ENCODE measurements at regions not wholly inside any gene's neighbourhood (a gene's known extent, or its start where the extent isn't known, plus 50 kb on each side); places are given as distances from the start of the nearest gene placed in this dataset.
A peak's percentile ranks its signal among the peaks of the same experiment; 100 is the strongest.
"Not testable (repeated sequence)": the region's sequence is repeated elsewhere in the genome, so short reads cannot be mapped to it uniquely, and the experiment has no call there.

DNA sequence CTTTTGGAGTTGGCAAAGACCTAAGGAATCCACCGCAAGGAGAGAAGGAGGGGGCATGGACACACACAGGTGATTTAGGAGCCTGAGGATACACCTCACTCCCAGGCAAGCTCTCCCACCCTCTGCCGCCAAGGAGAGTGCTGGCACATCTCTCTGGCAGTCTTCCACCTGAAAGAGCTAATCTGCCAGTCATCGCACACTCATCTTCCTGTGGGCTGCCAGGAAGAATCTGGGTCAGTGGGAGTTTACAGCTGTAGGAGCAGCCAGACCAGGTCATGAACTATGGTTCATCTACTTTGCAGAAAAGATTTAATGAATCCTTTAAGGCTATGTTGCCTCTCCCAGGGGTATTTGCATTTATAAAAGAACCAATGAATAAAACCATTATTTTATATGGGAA, 170.6 kb upstream of the TSC22D2 start:
- Mint-ChIP-seq H3K4me3 (no peak overlapping the region), H3K36me3 (ENCODE audit: low read depth) (no peaks in the 10 kb centered on the region), H3K27ac (no peak overlapping the region), H3K27me3 (peaks cover 8% of the 10 kb centered on the region), H3K4me1 (no peaks in the 10 kb centered on the region), H3K9me3 (no peaks in the 10 kb centered on the region)
- DNase-seq: no peak
- ChIA-PET CTCF (no interaction called here), POLR2A (no interaction called here)

DNA sequence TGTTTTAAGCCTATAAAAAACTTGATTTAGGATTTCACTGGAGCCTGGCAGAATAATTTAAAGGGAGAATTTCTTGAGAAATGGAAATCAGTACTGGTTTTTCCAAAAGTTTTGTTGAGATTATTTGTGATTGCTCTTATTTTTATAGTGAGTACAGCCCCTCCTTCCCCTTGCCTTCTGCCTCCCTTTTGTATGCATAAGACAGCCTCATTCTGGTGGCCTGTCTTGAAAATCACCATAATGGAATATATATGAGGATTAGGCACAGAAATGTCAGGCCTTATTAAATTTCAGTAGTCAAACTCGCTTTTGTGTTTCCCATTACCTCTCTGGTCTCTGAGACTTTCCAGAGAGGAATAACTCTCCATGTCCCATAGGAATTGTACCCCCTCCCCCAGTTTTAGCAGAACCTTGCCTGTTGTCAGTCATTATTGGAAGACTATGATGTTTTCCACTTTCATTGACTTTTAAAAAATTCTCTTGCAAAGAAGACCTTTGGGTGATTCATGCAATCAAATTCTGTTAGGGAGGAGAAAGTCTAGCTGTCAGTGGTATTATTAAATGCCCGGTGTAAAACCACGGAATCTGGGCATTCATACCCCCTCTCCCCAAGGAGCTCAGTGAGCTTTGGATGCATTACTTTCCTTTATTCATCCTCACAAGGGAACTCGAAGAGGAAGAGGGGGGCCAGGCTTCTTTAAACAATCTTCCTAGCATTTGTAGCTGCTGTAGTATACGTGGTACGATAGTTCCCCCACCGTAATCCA, 171.6 kb upstream of the TSC22D2 start:
- CTCF ChIA-PET: no interaction called here
- Mint-ChIP-seq H3K36me3 (ENCODE audit: low read depth) (no peaks in the 10 kb centered on the region), H3K9me3 (no peaks in the 10 kb centered on the region), H3K27me3 (peaks cover 8% of the 10 kb centered on the region), H3K4me3 (no peak overlapping the region), H3K4me1 (no peaks in the 10 kb centered on the region), H3K27ac (no peak overlapping the region)
- POLR2A ChIA-PET: no interaction called here
- DNase-seq: no peak

DNA sequence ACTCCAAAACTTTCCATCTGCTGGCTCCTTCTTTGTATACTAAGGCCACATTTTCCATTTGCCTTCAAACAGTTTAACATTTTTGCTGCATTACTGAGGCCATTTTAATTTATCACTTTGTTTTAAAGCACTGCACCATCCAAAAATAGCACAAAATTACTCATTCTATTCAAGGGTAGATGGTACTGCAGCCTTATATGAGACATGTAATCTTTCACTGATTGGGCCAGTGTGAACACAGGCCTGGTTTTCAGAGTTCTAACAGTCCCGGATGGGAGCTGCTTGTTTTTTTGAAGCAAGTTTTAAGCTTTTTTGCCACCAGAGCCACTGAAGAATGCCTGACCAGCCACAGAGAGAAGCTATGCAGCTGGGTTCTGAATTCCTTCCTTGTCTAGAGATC, 172.3 kb upstream of the TSC22D2 start:
- Mint-ChIP-seq H3K9me3 (no peaks in the 10 kb centered on the region), H3K27ac (no peak overlapping the region), H3K4me3 (no peak overlapping the region), H3K27me3 (peaks cover 8% of the 10 kb centered on the region), H3K4me1 (no peaks in the 10 kb centered on the region), H3K36me3 (ENCODE audit: low read depth) (no peaks in the 10 kb centered on the region)
- no peak for DNase-seq
- ChIA-PET CTCF (no interaction called here), POLR2A (no interaction called here)

DNA sequence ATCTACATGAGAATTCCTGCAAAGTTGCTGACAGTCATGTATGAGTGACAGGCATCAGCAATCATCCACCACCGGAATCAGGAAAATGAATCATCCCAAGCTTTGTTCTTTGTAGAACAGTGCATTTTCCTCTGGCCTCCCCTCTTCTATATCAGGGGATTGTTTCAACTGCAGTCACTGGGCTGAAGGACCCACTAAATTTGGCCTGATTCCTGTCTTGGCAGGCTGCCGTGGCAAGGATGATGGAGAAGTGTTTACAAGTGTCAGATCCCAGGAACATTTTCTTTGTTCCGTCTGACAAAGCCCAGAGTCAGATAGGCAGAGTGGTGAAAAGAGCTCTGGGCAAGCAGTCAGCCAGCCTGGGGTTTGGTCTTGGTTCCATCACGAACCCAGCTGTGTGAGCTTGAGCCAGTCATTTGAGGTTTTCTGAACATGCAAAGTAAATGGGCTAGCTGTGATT, 175.1 kb upstream of the TSC22D2 start:
- POLR2A ChIA-PET: no interaction called here
- no peak overlapping the region for H3K27ac Mint-ChIP-seq
- H3K4me1 Mint-ChIP-seq: no peaks in the 10 kb centered on the region
- no peak for DNase-seq
- no peaks in the 10 kb centered on the region for H3K36me3 Mint-ChIP-seq (ENCODE audit: low read depth)
- no peak overlapping the region for H3K4me3 Mint-ChIP-seq
- no peaks in the 10 kb centered on the region for H3K9me3 Mint-ChIP-seq
- CTCF ChIA-PET: no interaction called here
- peaks cover 8% of the 10 kb centered on the region for H3K27me3 Mint-ChIP-seq

DNA sequence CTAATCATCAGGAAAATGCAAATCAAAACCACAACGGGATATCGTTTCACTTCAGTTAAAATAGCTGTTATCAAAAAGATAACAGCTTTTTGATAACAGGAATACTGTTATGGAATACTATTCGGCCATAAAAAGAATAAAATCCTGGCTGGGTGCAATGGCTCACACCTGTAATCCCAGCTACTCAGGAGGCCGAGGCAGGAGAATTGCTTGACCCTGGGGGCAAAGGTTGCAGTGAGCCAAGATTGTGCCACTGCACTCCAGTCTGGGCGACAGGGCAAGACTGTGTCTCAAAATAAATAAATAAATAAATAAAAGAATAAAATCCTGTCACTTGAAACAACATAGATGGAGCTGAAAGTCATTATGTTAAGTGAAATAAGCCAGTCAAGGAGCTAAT, 178.1 kb upstream of the TSC22D2 start:
- Mint-ChIP-seq H3K27ac (no peak overlapping the region), H3K4me3 (no peak overlapping the region), H3K4me1 (no peaks in the 10 kb centered on the region), H3K27me3 (peaks cover 12% of the 10 kb centered on the region), H3K36me3 (ENCODE audit: low read depth) (no peaks in the 10 kb centered on the region), H3K9me3 (no peaks in the 10 kb centered on the region)
- DNase-seq: no peak
- ChIA-PET POLR2A (no interaction called here), CTCF (interaction anchor here (1.2 to 2.2 kb wide), 2 partner anchors 10 to 265 kb away, joined by 3 to 10 read pairs; no protein-coding TSS in a partner anchor)

DNA sequence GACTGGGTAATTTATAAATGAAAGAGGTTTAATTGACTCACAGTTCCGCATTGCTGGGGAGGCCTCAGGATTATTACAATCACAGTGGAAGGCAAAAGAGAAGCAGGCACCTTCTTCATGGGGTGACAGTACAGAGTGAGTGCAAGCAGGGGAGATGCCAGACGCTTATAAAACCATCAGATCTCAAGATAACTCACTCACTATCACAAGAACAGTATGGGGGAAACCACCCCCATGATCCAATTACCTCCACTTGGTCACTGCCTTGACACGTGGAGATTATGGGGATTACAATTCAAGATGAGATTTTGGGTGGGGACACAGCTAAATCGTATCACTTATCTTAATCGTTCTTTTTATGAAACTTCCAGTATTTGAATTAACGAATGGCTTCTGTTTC, 179.5 kb upstream of the TSC22D2 start:
- H3K4me1 Mint-ChIP-seq; H3K36me3 Mint-ChIP-seq (ENCODE audit: low read depth); H3K9me3 Mint-ChIP-seq; DNase-seq; POLR2A ChIA-PET; H3K27ac Mint-ChIP-seq; H3K4me3 Mint-ChIP-seq: not testable (repeated sequence)
- peaks cover 14% of the 10 kb centered on the region for H3K27me3 Mint-ChIP-seq
- CTCF ChIA-PET: interaction anchor here (1.9 to 2.2 kb wide), 2 partner anchors 8 to 11 kb away, joined by 4 to 10 read pairs; no protein-coding TSS in a partner anchor

DNA sequence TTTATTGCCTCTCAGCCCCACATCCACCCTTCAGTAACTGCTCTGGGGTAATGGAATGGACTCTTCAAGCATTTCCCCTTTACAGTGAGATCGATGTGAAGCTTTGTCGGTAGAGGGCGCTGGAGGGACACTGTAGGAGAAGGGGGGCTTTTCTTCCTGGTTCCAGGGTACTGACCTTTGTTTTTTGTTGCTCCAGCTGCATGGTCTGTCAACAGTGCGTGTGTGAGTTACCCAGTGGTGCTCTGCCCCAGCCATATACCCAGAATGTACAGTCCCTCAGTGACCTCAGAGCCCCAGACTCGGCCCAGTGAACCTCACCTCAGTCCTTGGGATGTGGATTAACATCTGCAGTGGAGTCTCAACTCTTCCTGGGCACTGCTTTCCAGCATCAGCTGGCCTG, 180.3 kb upstream of the TSC22D2 start:
- peak; percentile 36 for DNase-seq

DNA sequence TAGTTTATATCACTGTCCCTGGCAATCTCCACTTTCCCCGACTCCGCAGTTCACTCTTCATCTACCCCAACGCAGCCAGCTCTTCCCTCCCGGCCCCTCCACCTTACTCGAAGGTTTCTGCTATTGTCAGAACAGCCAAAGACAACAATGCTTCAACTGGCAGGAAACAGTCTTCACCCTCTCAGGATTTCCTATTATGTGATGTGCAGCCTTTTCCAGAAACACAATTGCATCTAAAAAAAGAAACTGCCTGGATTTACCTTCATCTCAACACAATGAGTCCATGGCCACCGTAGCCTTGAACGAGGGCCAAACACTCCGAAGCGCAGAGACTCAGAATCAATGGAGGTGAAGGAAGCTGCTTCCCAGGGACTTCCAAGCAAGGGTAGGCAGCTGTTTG, 182.1 kb upstream of the TSC22D2 start:
- Mint-ChIP-seq H3K27ac (no peak overlapping the region), H3K27me3 (peaks cover 31% of the 10 kb centered on the region), H3K4me1 (peaks cover 2% of the 10 kb centered on the region), H3K9me3 (no peaks in the 10 kb centered on the region), H3K4me3 (no peak overlapping the region), H3K36me3 (ENCODE audit: low read depth) (no peaks in the 10 kb centered on the region)
- no peak for DNase-seq
- POLR2A ChIA-PET: no interaction called here
- CTCF ChIA-PET: interaction anchor here (0.7 to 1.1 kb wide), 2 partner anchors 157 to 316 kb away, joined by 3 read pairs; no protein-coding TSS in a partner anchor

More for the DNA sequence above, 180.3 kb upstream of the TSC22D2 start:
- H3K36me3 Mint-ChIP-seq (ENCODE audit: low read depth): no peaks in the 10 kb centered on the region
- H3K27ac Mint-ChIP-seq: no peak overlapping the region
- no peak overlapping the region for H3K4me3 Mint-ChIP-seq
- no peaks in the 10 kb centered on the region for H3K9me3 Mint-ChIP-seq
- POLR2A ChIA-PET: no interaction called here
- H3K27me3 Mint-ChIP-seq: peaks cover 17% of the 10 kb centered on the region
- CTCF ChIA-PET: interaction anchor here (1.0 to 1.9 kb wide), 3 partner anchors 12 to 267 kb away, joined by 3 to 5 read pairs (median 4); no protein-coding TSS in a partner anchor
- H3K4me1 Mint-ChIP-seq: no peaks in the 10 kb centered on the region

DNA sequence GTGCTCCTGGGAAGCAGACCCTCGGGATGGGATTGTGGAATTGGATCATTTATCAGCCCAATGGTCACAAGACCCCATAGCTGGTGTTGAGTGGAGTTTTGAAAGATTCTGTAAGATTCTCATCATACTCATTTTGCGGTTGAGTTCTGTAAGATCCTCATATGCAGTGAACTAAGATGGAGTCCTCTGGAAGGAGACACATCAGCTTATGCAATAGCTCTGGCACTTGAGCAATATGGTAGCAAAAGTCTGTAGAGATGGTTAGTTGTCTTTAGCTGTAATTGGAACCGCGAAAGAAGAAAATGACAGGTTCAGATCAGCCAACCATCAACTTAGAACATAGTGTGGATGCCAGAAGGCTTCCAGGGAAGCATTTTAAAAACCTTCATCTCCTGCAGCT, 184.5 kb upstream of the TSC22D2 start:
- no peak for DNase-seq
- POLR2A ChIA-PET: no interaction called here
- H3K27me3 Mint-ChIP-seq: peaks cover 33% of the 10 kb centered on the region

DNA sequence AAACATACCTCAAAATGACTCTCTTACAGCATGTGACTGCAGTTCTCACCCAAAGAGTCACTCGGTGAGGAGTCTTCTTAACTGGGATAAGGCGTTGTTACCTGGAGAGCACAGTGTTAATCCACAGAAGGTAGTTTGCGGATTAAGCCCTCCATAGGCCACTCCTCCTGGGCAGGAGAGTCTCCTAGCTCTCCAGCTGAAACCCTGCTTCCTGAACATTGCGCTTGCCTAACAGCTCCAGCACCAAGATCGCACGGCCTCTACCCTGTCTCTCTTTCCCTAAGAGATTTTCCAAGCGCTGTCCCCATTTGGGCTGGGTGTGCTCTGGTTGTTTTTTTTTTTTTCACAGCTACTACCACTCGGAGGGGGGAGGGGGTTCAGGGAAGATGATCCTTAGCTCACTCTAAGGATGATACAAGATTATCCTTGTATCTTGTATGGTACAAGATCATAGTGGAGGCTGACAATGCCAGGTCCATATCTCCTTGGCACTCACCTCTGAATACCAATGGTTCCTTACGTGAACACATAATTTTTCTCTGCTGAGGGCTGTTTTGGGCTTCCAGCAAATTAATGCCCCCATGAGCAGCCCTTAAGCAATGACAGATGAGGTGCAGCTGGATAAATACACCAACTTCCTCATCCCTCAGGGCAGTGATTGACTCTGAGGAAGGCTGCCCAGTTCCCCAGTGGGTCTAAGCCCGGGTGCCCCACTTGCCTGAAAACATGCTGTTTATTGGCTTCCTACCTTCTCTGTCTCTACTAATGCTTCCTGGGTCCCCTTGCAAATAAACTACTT, 185.2 kb upstream of the TSC22D2 start:
- Mint-ChIP-seq H3K36me3 (ENCODE audit: low read depth) (no peaks in the 10 kb centered on the region), H3K27me3 (peaks cover 33% of the 10 kb centered on the region), H3K4me1 (peaks cover 2% of the 10 kb centered on the region), H3K4me3 (no peak overlapping the region), H3K9me3 (no peaks in the 10 kb centered on the region), H3K27ac (no peak overlapping the region)
- ChIA-PET POLR2A (no interaction called here), CTCF (interaction anchor here (0.7 to 1.4 kb wide), 5 partner anchors 11 to 287 kb away, joined by 3 to 5 read pairs (median 3); no protein-coding TSS in a partner anchor)
- DNase-seq: no peak

More for the DNA sequence above, 184.5 kb upstream of the TSC22D2 start:
- CTCF ChIA-PET: interaction anchor here (0.8 to 1.4 kb wide), 4 partner anchors 11 to 287 kb away, joined by 3 to 5 read pairs (median 3); no protein-coding TSS in a partner anchor
- Mint-ChIP-seq H3K9me3 (no peaks in the 10 kb centered on the region), H3K4me1 (peaks cover 2% of the 10 kb centered on the region), H3K36me3 (ENCODE audit: low read depth) (no peaks in the 10 kb centered on the region), H3K4me3 (no peak overlapping the region), H3K27ac (no peak overlapping the region)

DNA sequence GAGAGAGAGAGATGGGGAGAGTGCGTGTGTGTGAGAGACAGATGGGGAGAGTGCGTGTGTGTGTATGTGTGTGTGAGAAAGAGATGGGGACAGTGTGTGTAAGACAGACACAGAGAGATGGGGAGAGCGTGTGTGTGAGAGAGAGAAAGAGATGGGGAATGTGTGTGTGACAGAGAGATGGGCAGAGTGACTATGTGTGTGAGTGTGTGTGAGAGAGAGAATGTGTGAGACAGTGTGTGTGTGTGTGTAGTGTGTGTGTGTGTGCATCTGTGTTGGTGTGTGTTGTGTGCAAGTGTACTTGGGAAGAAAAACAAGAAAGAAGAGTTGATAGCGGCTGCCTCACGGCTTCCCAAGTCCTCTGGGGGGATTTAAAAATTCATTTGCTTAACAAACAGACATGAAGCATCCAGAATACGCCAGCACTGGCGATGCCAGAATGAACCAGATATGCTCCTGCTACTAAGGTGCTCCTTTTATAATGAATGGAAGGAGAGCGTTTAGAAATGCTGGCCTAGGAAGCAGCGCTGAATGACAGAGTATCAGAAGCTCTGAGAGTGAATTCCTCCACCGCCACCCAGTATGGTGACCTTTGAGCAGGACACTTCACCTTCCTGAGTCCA, 186.1 kb upstream of the TSC22D2 start:
- ChIA-PET POLR2A (no interaction called here), CTCF (interaction anchor here (1.3 to 1.4 kb wide), 2 partner anchors 10 to 286 kb away, joined by 3 to 5 read pairs; no protein-coding TSS in a partner anchor)
- Mint-ChIP-seq H3K4me1 (peaks cover 2% of the 10 kb centered on the region), H3K4me3 (no peak overlapping the region), H3K9me3 (no peaks in the 10 kb centered on the region), H3K36me3 (ENCODE audit: low read depth) (no peaks in the 10 kb centered on the region), H3K27ac (no peak overlapping the region), H3K27me3 (peaks cover 33% of the 10 kb centered on the region)
- no peak for DNase-seq

DNA sequence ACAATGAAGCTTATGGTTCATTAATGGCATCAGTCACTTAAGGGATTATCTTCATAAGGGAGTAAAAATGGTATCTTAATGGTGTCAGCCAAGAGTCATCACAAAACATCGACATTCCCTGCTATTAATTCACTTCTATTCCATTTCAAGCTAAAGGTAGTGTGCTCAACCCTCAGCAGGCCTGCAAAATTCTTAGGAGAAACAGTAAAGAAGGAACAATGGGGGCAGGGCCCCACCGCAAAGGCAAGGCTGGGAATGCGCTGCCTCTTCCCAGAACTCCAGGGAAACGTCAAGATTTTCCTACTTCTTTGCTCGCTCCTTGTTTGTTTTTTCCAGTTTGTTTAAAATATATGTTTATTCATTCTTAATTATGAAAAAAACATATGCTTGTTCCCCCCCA, 187.3 kb upstream of the TSC22D2 start:
- no peak for DNase-seq
- H3K36me3 Mint-ChIP-seq (ENCODE audit: low read depth): no peaks in the 10 kb centered on the region
- no peaks in the 10 kb centered on the region for H3K9me3 Mint-ChIP-seq
- CTCF ChIA-PET: interaction anchor here (0.9 to 1.9 kb wide), 6 partner anchors 9 to 283 kb away, joined by 3 to 10 read pairs (median 4); no protein-coding TSS in a partner anchor
- H3K27ac Mint-ChIP-seq: no peak overlapping the region
- POLR2A ChIA-PET: no interaction called here
- H3K4me3 Mint-ChIP-seq: no peak overlapping the region
- peaks cover 28% of the 10 kb centered on the region for H3K27me3 Mint-ChIP-seq
- peaks cover 2% of the 10 kb centered on the region for H3K4me1 Mint-ChIP-seq

DNA sequence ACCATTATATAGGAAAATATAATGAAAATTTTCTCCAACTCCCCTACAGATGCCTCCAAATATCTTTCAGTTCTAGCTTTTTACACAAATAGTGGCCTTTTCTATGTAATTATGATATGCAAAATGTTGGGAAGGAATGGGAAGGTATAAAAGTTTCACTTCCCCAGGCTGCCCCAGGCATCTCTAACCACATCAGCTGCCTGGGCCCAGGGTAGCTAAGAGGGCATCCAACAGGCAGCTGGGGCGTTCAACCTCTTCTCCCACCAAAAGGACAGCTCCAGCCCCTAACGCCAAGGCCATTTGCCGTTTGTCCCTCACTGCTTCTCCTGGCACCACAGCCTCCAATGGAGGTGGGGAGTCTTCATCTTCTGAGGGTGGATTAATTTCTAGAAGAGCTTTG, 188.1 kb upstream of the TSC22D2 start:
- H3K4me1 Mint-ChIP-seq: peaks cover 2% of the 10 kb centered on the region

More for the DNA sequence above, 188.1 kb upstream of the TSC22D2 start:
- ChIA-PET POLR2A (no interaction called here), CTCF (interaction anchor here (0.9 to 1.9 kb wide), 6 partner anchors 10 to 283 kb away, joined by 3 to 10 read pairs (median 4); no protein-coding TSS in a partner anchor)
- Mint-ChIP-seq H3K27me3 (peaks cover 28% of the 10 kb centered on the region), H3K9me3 (no peaks in the 10 kb centered on the region), H3K4me3 (no peak overlapping the region), H3K27ac (no peak overlapping the region), H3K36me3 (ENCODE audit: low read depth) (no peaks in the 10 kb centered on the region)
- DNase-seq: no peak
